ENCODE measurements at regions not wholly inside any gene's neighbourhood (a gene's known extent, or its start where the extent isn't known, plus 50 kb on each side); places are given as distances from the start of the nearest gene placed in this dataset.

GRCh38 chr18:78736015-78736690, 243.5 kb upstream of the SALL3 start:
- H3K27ac ChIP-seq (ENCODE audit: low read depth, low read length): no peak overlapping the region
- H3K36me3 ChIP-seq (ENCODE audit: control insufficient read depth, insufficient read depth, low read length): no peaks in the 10 kb centered on the region
- no peak overlapping the region for H3K4me3 ChIP-seq (ENCODE audit: low read depth, low read length)
- H3K4me1 ChIP-seq (ENCODE audit: control insufficient read depth, insufficient read depth, low read length): no peaks in the 10 kb centered on the region
- H3K27me3 ChIP-seq (ENCODE audit: control insufficient read depth, insufficient read depth, low read length): no peaks in the 10 kb centered on the region
- H3K9ac ChIP-seq (ENCODE audit: low read depth, low read length): no peak overlapping the region
- H3K9me3 ChIP-seq (ENCODE audit: control insufficient read depth, insufficient read depth, low read length): no peaks in the 10 kb centered on the region

- Histone ChIP-seq H3K4me3 (ENCODE audit: low read depth, low read length) (no peak overlapping the region), H3K27ac (ENCODE audit: low read depth, low read length) (no peak overlapping the region), H3K4me1 (ENCODE audit: control insufficient read depth, insufficient read depth, low read length) (no peaks in the 10 kb centered on the region), H3K27me3 (ENCODE audit: control insufficient read depth, insufficient read depth, low read length) (no peaks in the 10 kb centered on the region), H3K36me3 (ENCODE audit: control insufficient read depth, insufficient read depth, low read length) (no peaks in the 10 kb centered on the region), H3K9me3 (ENCODE audit: control insufficient read depth, insufficient read depth, low read length) (no peaks in the 10 kb centered on the region), H3K9ac (ENCODE audit: low read depth, low read length) (no peak overlapping the region)
These were observed 242.4 kb upstream of the SALL3 start for GRCh38 chr18:78737006-78737915.

GRCh38 chr18:78738076-78738690, 241.4 kb upstream of the SALL3 start:
- H3K27me3 ChIP-seq (ENCODE audit: control insufficient read depth, insufficient read depth, low read length): no peaks in the 10 kb centered on the region
- no peak overlapping the region for H3K27ac ChIP-seq (ENCODE audit: low read depth, low read length)
- H3K4me1 ChIP-seq (ENCODE audit: control insufficient read depth, insufficient read depth, low read length): no peaks in the 10 kb centered on the region
- H3K9ac ChIP-seq (ENCODE audit: low read depth, low read length): no peak overlapping the region
- no peak overlapping the region for H3K4me3 ChIP-seq (ENCODE audit: low read depth, low read length)
- no peaks in the 10 kb centered on the region for H3K9me3 ChIP-seq (ENCODE audit: control insufficient read depth, insufficient read depth, low read length)
- H3K36me3 ChIP-seq (ENCODE audit: control insufficient read depth, insufficient read depth, low read length): no peaks in the 10 kb centered on the region

- H3K27ac ChIP-seq (ENCODE audit: low read depth, low read length): no peak overlapping the region
- H3K36me3 ChIP-seq (ENCODE audit: control insufficient read depth, insufficient read depth, low read length): no peaks in the 10 kb centered on the region
- H3K27me3 ChIP-seq (ENCODE audit: control insufficient read depth, insufficient read depth, low read length): no peaks in the 10 kb centered on the region
- H3K9me3 ChIP-seq (ENCODE audit: control insufficient read depth, insufficient read depth, low read length): no peaks in the 10 kb centered on the region
- H3K4me1 ChIP-seq (ENCODE audit: control insufficient read depth, insufficient read depth, low read length): no peaks in the 10 kb centered on the region
- H3K9ac ChIP-seq (ENCODE audit: low read depth, low read length): no peak overlapping the region
- no peak overlapping the region for H3K4me3 ChIP-seq (ENCODE audit: low read depth, low read length)
These were observed 240.5 kb upstream of the SALL3 start for GRCh38 chr18:78739115-78739514.

GRCh38 chr18:78739882-78740677, 239.5 kb upstream of the SALL3 start:
- Histone ChIP-seq H3K4me3 (ENCODE audit: low read depth, low read length) (no peak overlapping the region), H3K27ac (ENCODE audit: low read depth, low read length) (no peak overlapping the region), H3K36me3 (ENCODE audit: control insufficient read depth, insufficient read depth, low read length) (no peaks in the 10 kb centered on the region), H3K27me3 (ENCODE audit: control insufficient read depth, insufficient read depth, low read length) (no peaks in the 10 kb centered on the region), H3K9me3 (ENCODE audit: control insufficient read depth, insufficient read depth, low read length) (no peaks in the 10 kb centered on the region), H3K9ac (ENCODE audit: low read depth, low read length) (no peak overlapping the region), H3K4me1 (ENCODE audit: control insufficient read depth, insufficient read depth, low read length) (no peaks in the 10 kb centered on the region)

GRCh38 chr18:78740876-78741275, 238.7 kb upstream of the SALL3 start:
- Histone ChIP-seq H3K36me3 (ENCODE audit: control insufficient read depth, insufficient read depth, low read length) (no peaks in the 10 kb centered on the region), H3K9ac (ENCODE audit: low read depth, low read length) (no peak overlapping the region), H3K4me3 (ENCODE audit: low read depth, low read length) (no peak overlapping the region), H3K4me1 (ENCODE audit: control insufficient read depth, insufficient read depth, low read length) (no peaks in the 10 kb centered on the region), H3K27me3 (ENCODE audit: control insufficient read depth, insufficient read depth, low read length) (no peaks in the 10 kb centered on the region), H3K9me3 (ENCODE audit: control insufficient read depth, insufficient read depth, low read length) (no peaks in the 10 kb centered on the region), H3K27ac (ENCODE audit: low read depth, low read length) (no peak overlapping the region)

GRCh38 chr18:78741381-78742217, 238.0 kb upstream of the SALL3 start:
- H3K9me3 ChIP-seq (ENCODE audit: control insufficient read depth, insufficient read depth, low read length): no peaks in the 10 kb centered on the region
- H3K9ac ChIP-seq (ENCODE audit: low read depth, low read length): no peak overlapping the region
- H3K27me3 ChIP-seq (ENCODE audit: control insufficient read depth, insufficient read depth, low read length): no peaks in the 10 kb centered on the region

GRCh38 chr18:78742218-78742745, 237.3 kb upstream of the SALL3 start:
- H3K27me3 ChIP-seq (ENCODE audit: control insufficient read depth, insufficient read depth, low read length): no peaks in the 10 kb centered on the region
- no peak overlapping the region for H3K27ac ChIP-seq (ENCODE audit: low read depth, low read length)
- no peaks in the 10 kb centered on the region for H3K36me3 ChIP-seq (ENCODE audit: control insufficient read depth, insufficient read depth, low read length)
- H3K4me3 ChIP-seq (ENCODE audit: low read depth, low read length): no peak overlapping the region
- H3K4me1 ChIP-seq (ENCODE audit: control insufficient read depth, insufficient read depth, low read length): 0 out of 2 replicates have a peak, but pooled peaks cover 3% of the 10 kb centered on the region
- no peaks in the 10 kb centered on the region for H3K9me3 ChIP-seq (ENCODE audit: control insufficient read depth, insufficient read depth, low read length)
- H3K9ac ChIP-seq (ENCODE audit: low read depth, low read length): no peak overlapping the region

More at GRCh38 chr18:78741381-78742217, 238.0 kb upstream of the SALL3 start:
- no peak overlapping the region for H3K4me3 ChIP-seq (ENCODE audit: low read depth, low read length)
- no peaks in the 10 kb centered on the region for H3K4me1 ChIP-seq (ENCODE audit: control insufficient read depth, insufficient read depth, low read length)
- H3K27ac ChIP-seq (ENCODE audit: low read depth, low read length): no peak overlapping the region
- H3K36me3 ChIP-seq (ENCODE audit: control insufficient read depth, insufficient read depth, low read length): no peaks in the 10 kb centered on the region

DNA sequence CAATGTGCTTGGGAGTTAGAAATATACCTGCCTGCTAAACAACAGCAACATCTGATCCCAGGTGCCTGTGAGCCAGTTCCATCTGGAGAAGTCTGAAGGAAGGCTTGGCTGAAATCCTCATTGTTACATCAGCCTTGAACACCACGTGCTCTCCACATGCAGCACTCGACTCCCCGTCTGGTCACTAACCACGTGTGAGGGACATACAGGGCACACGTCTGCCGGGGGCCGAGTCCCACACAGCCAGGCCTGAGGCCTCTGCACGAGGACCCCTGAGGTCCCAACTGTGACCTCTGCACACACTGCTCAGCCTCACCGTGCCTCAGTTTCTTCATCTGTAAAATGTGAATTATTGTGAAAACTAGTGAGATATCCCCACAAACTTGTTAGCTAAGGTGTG, 236.5 kb upstream of the SALL3 start:
- 0 out of 2 replicates have a peak, but pooled peaks cover 3% of the 10 kb centered on the region for H3K4me1 ChIP-seq (ENCODE audit: control insufficient read depth, insufficient read depth, low read length)
- H3K27me3 ChIP-seq (ENCODE audit: control insufficient read depth, insufficient read depth, low read length): no peaks in the 10 kb centered on the region
- H3K9ac ChIP-seq (ENCODE audit: low read depth, low read length): no peak overlapping the region
- no peaks in the 10 kb centered on the region for H3K9me3 ChIP-seq (ENCODE audit: control insufficient read depth, insufficient read depth, low read length)
- no peaks in the 10 kb centered on the region for H3K36me3 ChIP-seq (ENCODE audit: control insufficient read depth, insufficient read depth, low read length)
- H3K27ac ChIP-seq (ENCODE audit: low read depth, low read length): no peak overlapping the region
- H3K4me3 ChIP-seq (ENCODE audit: low read depth, low read length): no peak overlapping the region

DNA sequence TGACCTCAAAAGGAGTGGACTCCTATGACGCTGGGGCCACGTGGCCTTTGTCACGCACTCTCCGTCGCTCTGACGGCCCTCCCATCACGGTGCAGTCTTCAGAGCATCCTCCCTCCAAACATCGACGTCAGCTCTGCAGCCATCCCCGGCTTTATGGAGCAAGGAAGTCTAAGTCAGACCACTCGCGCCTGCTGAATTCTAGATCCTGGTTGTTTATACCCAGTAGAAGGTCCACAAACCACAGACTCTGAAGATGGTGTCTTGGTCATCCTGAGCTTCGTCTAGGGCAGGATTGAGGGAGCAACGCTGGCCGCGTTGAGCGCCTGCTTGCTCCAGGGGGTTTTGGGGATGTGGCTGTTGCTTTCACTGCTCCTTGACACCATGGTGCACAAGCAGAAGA, 228.0 kb upstream of the SALL3 start:
- Histone ChIP-seq H3K9ac (ENCODE audit: low read depth, low read length) (no peak overlapping the region), H3K27ac (ENCODE audit: low read depth, low read length) (no peak overlapping the region), H3K27me3 (ENCODE audit: control insufficient read depth, insufficient read depth, low read length) (no peaks in the 10 kb centered on the region), H3K4me3 (ENCODE audit: low read depth, low read length) (no peak overlapping the region), H3K4me1 (ENCODE audit: control insufficient read depth, insufficient read depth, low read length) (0 out of 2 replicates have a peak, but pooled peaks cover 3% of the 10 kb centered on the region), H3K36me3 (ENCODE audit: control insufficient read depth, insufficient read depth, low read length) (no peaks in the 10 kb centered on the region), H3K9me3 (ENCODE audit: control insufficient read depth, insufficient read depth, low read length) (no peaks in the 10 kb centered on the region)

All from HUES48 (cell line).